NCI-H82 (cell line): ENCODE measurements at regions not wholly inside any gene's neighbourhood (a gene's known extent, or its start where the extent isn't known, plus 50 kb on each side); places are given as distances from the start of the nearest gene placed in this dataset.

Experiments
- DNase-seq: peaks from one replicate; lab custom pipeline; 2025; lab: John Stamatoyannopoulos, UW

- DNase-seq: no peak
These were observed 145.3 kb upstream of the ADAMTS5 start for GRCh38 chr21:27112186-27112585.

- DNase-seq: no peak
These were observed 144.1 kb upstream of the ADAMTS5 start for GRCh38 chr21:27110956-27111355.

- DNase-seq: no peak
These were observed 141.8 kb upstream of the ADAMTS5 start for GRCh38 chr21:27108701-27109100.

GRCh38 chr21:27108228-27108627 lies 141.3 kb upstream of the ADAMTS5 start:
- no peak for DNase-seq

- no peak for DNase-seq
These were observed 138.1 kb upstream of the ADAMTS5 start for GRCh38 chr21:27104846-27105431.

- DNase-seq: no peak
These were observed 136.9 kb upstream of the ADAMTS5 start for GRCh38 chr21:27103768-27104167.

GRCh38 chr21:27101523-27101922 lies 134.6 kb upstream of the ADAMTS5 start:
- no peak for DNase-seq

- no peak for DNase-seq
These were observed 127.5 kb upstream of the ADAMTS5 start for GRCh38 chr21:27094184-27094948.

- no peak for DNase-seq
These were observed 119.7 kb upstream of the ADAMTS5 start for GRCh38 chr21:27086630-27087029.

GRCh38 chr21:27086186-27086585 lies 119.3 kb upstream of the ADAMTS5 start:
- DNase-seq: no peak

GRCh38 chr21:27085387-27085786 lies 118.5 kb upstream of the ADAMTS5 start:
- no peak for DNase-seq

- no peak for DNase-seq
These were observed 116.3 kb upstream of the ADAMTS5 start for GRCh38 chr21:27083144-27083543.

GRCh38 chr21:27082431-27083010 lies 115.6 kb upstream of the ADAMTS5 start:
- no peak for DNase-seq

- peak; percentile 52 for DNase-seq
These were observed 112.8 kb upstream of the ADAMTS5 start for GRCh38 chr21:27079636-27080240.

- DNase-seq: peak; percentile 61
These were observed 112.0 kb upstream of the ADAMTS5 start for GRCh38 chr21:27078915-27079314.

GRCh38 chr21:27077501-27077900 lies 110.6 kb upstream of the ADAMTS5 start:
- peak; percentile 81 for DNase-seq

GRCh38 chr21:27076025-27076424 lies 109.1 kb upstream of the ADAMTS5 start:
- DNase-seq: no peak

- no peak for DNase-seq
These were observed 104.2 kb upstream of the ADAMTS5 start for GRCh38 chr21:27070861-27071670.

GRCh38 chr21:27068811-27069210 lies 101.9 kb upstream of the ADAMTS5 start:
- DNase-seq: no peak

GRCh38 chr21:27067226-27067625 lies 100.3 kb upstream of the ADAMTS5 start:
- DNase-seq: no peak

- no peak for DNase-seq
These were observed 95.6 kb upstream of the ADAMTS5 start for GRCh38 chr21:27062443-27062842.

GRCh38 chr21:27061770-27062169 lies 94.9 kb upstream of the ADAMTS5 start:
- no peak for DNase-seq
